CD4-positive, alpha-beta T cell treated with Interferon gamma for 1 hour (primary cell): ENCODE measurements at regions not wholly inside any gene's neighbourhood (a gene's known extent, or its start where the extent isn't known, plus 50 kb on each side); places are given as distances from the start of the nearest gene placed in this dataset.
"Not testable (repeated sequence)": the region's sequence is repeated elsewhere in the genome, so short reads cannot be mapped to it uniquely, and the experiment has no call there.

Experiments
- DNase-seq: peaks from one replicate; pipeline ENCODE4 v3.0.0-alpha.2; 2020

DNA sequence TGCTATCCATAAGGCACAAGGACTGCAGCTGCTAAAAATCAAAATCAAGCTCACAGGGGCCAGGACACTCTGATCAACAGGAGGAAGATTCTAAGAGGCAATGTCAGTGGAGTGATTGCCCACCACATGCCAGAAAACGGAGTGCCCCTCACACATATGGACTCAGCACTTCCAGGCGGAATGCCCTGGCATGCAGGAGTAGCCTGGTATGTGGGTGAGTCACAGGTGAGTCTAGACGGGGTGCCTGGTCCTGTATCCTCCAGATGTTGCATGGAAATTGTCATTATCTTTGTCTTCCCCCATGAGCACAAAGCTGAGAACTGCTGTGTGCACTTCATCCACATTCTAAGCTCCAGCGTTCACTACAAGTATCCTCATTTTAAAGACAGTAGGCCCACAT lies 129.2 kb upstream of the FOXD4L5 start:
- DNase-seq: not testable (repeated sequence)

DNA sequence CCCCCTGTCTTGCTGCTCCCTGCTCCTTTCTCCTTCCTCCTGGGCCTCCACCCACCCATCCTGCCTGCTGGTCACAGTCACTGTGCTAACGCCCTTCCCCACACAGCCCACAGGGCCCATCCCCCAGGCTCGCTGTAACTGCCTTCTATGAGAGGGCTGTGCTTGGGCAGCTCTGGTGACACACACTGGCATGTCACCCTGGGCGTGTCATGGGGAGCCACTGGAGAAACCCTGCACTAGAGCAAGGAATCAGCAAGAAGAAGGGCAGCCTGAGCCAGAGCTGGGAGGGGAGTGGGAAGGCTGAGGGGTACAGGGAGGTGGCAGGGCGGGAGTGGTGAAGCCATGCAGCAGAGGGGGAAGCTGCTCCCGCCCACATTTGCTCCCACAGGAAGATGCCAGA lies 128.4 kb upstream of the FOXD4L5 start:
- not testable (repeated sequence) for DNase-seq

DNA sequence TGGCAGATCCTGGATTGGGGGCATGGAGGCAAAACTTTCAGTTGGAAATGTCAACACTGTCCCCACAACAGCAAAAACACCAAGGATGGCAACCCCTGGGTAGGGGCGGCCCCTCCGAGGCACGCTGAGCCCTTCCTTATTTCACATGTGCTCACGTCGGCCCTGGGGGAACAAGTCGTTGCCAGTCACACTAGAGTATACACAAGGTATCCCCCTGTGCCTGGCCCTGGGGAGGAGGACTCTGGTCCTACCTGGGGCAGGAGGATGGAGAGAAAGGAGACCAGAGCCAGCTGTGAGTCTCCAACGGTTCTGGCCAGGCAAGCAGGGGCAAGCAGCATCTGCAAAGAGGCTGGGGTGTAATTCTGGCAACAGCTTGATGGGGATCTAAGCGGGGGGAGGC lies 126.9 kb upstream of the FOXD4L5 start:
- no peak for DNase-seq

DNA sequence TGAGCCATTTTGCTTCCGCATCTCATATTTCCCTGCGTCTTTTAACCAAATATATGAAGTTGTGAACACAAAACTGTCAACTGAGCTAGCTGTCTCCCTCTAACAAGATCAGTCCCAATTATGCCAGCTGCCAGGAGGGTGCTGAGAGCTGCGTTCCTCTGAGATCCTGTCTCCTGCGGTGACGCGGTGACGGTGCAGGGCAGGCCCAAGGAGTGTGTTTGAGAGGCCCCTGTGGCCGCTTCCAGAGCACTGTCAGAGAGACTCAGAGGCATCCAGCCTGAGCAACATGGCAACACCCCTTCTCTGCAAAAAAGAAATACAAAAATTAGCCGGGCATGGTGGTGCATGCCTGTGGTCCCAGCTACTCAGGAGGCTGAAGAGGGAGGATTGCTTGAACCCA lies 126.3 kb upstream of the FOXD4L5 start:
- DNase-seq: no peak

DNA sequence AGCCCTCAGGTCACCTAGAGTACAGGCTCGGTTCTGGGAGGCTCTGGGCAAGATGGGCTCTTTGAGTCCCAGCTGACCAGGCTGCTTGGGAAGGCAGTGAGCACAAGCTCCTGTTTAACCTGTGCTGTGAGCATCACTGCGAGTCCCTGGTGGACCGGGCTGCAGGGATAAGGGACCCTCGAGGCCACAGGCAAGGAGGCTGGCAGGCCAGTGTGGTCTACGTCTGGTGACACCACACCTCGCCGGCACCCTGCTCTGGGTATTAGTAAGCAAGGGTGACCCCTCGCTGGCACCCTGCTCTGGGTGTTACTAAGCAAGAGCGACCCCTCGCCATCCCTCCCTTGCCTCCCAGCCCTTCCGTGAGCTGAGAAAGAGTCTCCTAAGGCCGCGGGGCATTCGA lies 125.9 kb upstream of the FOXD4L5 start:
- no peak for DNase-seq

DNA sequence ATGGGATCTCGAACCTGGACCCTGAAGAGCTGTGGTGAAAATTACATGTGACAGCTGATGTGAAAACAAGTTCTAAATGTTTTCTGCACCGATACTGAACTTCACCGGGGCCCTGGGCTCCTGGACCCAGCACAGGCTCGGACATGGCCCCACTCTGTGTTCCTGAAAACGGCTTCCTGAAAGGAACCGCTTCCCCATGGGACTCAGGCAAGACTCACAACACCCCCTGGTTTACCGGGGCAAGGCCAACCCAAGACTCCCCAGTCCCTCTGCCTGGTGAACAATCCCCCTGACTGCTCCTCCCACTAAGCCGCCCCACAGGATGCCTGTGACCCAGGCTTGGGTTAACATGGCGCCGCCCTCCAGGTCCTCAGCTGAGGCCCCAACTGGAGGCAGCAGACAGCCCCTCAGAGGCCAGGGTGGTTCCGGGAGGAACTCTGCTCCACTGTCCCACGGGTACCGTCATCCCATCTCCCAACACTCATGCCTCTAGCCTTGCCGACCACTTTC lies 124.5 kb upstream of the FOXD4L5 start:
- DNase-seq: no peak

DNA sequence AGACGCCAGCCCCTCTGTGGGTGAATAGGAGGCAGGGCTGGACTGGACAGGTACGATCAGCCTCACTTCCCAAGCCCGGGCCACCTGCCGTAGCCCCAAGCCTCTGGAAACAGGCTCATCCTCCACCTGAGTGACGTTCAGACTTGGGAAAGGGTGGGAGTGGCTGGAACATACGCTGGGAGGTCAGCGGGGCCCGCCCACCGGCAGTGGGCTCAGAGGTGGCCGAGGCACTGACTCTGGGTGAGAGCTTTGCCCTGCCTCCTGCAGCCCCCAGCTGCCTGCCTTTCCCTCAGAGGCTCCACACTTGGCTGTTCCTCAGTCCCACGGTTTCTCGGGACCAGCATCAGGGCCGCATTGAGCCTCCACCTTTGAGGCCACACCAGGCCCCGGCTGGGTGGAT lies 123.8 kb upstream of the FOXD4L5 start:
- not testable (repeated sequence) for DNase-seq

DNA sequence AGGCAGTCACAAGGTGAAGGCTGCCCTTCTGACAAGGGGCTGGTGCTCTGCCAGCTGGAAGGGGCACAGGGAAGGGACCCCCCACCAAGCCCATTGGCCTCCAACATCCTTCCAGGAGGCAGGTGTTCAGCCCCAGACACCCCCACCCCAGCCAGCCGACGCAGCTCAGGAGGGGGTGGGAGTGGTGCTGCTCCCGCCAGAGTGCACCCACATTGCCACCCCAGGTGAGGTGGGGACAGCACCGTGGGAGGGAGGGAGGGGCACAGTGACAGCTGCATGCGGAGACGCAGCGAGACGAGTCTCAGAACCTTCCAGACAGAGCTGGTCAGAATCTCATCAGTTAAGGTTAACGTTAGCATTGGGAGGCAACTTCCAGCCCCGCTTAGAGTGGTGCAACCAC lies 121.6 kb upstream of the FOXD4L5 start:
- DNase-seq: not testable (repeated sequence)

DNA sequence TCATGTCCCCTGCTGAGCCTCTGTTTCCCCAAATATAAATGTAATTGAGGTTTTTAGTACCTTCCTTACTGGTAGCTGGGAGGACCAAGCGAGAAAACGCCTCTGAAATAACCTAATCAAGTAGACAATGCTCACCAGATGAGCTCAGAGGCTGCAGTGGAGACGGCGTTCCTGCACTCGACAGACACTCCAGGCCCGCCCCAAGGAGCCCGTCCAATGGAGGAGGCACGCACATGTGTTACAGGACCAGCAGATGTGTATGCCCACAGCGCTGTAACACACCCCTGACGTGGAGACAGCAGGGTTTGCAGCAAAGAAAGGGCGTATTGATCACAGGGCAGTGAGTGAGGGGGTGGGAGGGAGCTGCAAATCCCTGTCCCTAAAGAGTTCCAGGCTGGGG lies 120.8 kb upstream of the FOXD4L5 start:
- not testable (repeated sequence) for DNase-seq

DNA sequence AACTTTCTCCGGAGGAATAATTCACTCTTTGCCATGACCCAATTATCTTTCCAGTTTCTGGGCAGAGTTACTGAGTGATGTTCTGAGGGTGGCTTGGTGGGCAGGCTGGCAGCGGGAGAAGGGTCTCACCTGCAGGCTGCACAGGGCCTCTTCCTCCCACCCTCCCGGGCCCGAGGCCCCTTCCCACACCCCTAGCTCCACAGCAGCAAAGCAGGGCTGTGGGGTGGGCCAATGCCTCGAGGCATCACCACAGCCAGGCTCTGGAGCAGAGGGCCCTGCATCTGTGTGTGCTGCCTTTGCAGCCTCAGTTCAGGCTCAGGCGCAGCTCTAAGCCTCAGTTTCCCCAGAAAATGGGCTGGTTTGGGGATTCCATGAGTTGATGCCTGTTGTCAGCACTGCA lies 120.2 kb upstream of the FOXD4L5 start:
- DNase-seq: no peak

DNA sequence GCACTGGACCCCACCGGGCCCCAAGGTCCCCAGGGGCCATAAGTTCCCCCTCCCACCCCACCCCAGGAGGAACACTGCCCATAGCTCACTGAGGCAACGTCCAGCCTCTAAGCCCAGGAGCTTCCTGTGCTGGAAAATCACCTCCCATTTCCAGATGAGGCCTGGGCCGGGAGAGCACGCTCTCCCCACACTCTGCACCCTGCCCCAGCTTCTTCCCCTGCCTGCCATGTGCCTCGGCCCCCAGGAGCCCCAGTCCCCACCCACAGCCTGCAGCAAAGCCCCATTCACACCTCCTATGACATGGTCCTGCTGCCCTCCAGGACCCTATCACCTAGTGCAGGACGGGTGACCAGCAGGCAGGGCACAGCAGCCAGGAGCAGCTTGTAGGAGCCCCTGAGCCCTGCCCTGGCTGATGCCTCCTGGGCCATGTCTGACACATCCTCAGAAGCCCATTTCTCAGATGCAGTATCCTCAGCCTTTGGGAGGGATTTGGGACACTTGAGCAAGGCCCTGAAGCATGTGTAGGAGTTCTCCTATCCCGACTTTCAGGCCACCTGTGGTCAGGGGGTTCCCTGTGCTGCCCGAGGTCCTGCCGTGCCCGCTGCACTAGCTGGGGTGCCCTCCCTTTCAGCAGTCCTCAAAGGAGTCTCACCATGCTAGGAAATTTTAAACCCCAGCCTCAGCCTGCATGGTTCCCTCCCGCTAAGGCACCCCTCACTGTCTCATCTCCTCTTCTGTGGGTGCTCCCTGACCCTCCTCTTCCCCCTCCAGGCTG lies 119.4 kb upstream of the FOXD4L5 start:
- no peak for DNase-seq

DNA sequence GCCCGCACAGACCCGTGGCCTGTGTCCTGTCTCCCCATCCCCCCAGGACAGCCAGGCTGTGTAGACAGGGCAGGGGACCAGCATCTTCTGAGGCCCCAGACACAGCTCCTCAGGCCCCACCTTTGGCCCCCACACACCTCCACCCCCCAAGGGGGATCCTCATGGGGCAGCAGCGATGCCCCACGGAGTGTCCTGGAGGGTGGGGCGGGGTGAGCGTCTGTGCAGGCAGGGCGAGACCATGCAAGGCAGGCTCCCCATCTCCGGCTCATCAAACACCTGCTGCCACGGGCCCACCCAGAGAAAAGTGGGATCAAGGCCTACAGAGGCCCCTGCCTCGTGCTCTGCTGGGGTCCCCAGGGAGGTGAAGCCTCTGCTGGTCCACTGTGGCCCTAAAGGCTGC lies 118.7 kb upstream of the FOXD4L5 start:
- DNase-seq: no peak

DNA sequence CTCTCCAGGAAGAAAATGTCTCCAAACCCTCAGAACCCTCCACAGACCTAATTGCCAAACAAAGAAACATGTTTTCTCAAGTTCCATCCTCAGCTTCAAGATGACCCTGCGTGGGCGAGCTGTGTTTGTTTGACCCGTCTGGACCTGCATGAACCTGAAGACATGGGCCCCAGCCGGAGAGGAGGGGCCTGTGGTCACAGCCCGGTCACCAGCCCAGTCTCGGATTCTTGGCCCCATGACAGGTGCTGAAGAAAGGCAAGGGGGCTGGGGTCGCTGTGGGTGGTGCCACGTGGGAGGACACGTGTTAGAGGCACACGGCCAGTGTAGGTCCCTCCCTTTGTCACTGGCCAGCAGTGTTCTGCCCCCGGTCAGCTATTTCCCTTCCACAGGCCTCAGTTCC lies 118.1 kb upstream of the FOXD4L5 start:
- DNase-seq: not testable (repeated sequence)

DNA sequence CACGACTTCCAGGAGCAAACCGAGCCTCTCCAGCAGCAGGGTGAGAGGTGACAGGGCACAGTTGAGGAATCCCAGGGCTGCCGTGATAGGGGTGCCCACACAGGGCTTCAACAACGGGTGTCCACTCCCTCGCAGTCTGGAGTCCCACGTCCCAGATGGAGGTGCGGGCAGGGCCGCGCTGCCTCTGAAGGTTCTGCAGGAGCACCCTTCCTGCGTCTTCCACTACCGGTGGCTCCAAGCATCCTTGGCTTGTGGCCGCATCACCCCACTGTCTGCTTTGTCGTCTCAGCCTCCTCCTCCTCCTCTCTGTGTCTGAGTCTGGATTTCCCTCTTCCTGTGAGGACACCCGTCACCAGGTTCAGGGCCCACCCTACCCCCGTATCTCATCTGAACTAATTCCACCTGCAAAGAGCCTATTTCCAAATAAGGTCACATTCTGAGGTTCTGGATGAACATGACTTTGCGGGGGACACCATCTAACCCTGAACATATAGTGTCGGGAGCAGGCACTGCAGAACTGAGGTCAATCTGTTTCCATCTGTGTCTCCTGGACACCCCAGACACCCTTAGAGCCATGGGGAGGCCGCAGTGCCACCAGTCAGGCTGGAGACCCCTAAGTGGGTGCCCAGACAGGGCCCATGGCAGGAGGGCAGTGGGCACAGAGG lies 117.3 kb upstream of the FOXD4L5 start:
- not testable (repeated sequence) for DNase-seq

DNA sequence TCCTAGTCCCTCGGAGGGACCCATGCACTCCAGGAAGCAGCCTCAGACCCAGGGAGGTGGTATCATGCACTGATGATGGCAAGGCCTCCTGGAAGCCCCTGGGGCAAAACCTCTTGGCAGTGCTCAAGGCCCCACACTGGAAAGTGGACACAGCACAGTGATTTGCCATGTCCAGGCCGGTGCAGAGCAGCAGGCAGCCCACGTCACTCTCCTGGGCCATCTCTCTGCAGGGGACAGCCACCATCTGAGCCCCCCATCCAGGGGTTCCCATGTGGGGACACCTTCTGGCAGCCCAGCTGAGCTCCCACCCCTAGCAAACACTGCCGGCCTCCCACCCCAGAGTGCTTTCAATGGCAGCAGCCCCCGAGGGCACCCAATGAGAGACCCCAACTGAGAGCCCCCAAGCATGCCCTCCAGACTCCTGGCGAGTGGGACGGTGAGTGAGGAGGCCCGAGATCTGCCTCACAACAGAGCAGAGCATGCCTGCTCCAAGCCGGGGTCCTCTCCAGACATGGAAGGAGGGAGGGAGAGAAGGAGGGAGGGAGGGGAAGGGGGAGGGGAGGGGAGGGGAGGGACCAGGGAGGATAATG lies 116.5 kb upstream of the FOXD4L5 start:
- DNase-seq: not testable (repeated sequence)

DNA sequence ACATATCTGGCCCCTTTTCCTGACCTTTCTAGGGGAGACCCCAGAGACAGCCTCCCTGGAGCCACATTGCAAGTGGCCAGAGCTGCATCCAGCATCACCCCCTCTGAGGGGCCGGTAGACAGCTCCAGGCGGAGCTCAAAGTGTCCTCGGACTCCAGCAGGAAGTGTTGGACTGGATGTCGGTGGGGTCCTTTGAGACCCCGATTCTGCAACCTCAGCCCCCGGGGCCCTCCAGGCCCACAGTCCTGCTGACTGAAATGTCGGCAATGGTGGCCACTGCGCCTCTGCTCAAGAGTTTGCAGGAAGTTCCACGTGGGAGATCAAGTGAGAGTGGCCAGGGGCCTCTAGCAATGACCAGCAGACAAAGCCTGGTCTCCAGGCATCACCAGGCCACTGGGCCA lies 115.9 kb upstream of the FOXD4L5 start:
- no peak for DNase-seq

DNA sequence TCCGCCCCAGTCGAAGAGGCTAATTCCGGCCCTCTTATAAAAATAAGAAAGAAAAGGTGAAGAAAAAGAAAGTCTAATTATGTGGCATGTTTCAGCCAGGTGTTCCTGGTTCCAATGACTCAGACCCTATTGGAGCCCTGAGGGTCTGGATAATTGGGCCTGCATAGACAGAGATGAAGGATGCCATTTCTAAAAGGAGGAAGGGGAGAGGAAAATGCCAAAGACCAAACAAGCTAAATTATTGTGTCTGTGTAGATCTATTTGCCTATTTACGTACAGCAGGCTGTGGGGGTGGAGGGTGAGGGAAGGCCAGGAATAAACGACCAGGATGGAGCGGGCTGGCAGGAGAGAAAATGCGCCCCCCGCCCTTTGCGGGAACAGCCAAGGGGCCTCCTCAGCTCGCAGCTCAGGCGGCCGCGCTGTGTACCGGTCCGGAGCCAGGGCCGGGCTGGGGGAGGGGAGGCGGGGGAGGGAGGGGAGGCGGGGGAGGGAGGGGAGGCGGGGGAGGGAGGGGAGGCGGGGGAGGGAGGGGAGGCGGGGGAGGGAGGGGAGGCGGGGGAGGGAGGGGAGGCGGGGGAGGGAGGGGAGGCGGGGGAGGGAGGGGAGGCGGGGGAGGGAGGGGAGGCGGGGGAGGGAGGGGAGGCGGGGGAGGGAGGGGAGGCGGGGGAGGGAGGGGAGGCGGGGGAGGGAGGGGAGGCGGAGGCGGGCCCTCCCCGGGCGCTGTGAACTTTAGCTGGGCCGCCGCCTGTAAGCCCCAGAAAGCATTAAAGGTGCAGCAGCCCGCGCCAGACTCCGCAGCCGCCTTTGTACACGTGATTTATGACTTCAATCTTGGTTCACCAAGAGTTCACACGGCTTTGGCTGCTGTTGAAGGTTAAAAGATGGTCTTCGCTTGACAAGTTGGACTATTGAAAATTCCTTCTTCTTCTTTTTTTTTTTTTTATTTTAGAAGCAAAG lies 113.0 kb upstream of the FOXD4L5 start:
- not testable (repeated sequence) for DNase-seq

DNA sequence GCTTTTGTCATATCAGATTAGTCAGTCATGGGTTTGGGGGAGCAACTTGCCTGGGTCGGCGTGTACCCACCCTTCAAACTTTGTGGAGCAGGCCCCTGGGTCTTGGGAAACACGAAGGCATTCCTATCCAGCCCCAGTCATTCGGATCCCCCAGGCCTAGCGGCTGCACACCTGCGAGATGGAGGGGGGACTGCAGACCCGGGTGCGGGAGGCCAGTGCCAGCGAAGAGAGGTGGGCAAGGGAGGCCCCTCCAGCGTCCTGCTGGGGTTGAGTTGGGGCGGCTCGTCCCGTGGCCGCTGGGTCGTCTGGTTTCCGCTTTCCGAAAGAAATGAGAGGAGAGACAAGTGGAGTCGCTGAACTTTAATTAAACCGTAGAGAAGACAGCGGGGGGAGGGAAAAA lies 112.2 kb upstream of the FOXD4L5 start:
- not testable (repeated sequence) for DNase-seq

DNA sequence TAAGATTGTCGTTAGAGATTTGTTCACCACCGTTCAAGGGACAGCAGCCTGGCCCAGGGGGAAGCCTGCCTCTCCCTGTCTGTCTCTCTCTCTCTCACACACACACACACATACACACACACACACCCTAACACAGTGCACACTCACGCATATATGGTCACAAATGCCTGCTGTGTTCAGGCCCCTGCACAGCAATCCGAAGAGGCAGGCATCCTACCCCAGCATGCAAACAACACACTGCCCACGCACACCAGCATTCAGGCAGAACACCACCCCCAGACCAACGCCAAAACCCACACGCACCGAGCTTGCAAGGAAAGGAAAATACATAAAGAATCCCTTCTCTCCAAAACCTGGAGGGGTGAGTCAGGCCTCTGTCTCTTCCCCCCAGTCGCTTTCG lies 111.6 kb upstream of the FOXD4L5 start:
- not testable (repeated sequence) for DNase-seq

DNA sequence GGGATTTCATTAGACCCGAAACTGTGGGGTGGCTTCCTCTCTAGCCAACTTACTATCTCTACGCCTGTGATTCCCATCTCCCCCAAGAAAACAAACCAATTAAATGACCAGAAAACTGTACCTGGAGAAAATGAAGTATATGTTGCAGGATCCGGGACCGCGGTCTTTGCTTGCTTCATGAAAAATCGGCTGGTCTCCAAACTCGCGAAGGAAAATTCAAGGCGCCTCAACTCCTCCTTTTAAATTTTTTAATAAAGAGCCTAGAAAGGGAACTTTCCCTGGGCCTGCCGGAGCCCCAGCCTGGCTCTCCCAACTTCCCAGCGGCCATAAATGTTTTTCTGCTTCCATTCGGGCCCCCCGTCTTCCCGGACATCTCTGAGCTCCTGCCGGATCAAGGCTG lies 110.8 kb upstream of the FOXD4L5 start:
- not testable (repeated sequence) for DNase-seq

DNA sequence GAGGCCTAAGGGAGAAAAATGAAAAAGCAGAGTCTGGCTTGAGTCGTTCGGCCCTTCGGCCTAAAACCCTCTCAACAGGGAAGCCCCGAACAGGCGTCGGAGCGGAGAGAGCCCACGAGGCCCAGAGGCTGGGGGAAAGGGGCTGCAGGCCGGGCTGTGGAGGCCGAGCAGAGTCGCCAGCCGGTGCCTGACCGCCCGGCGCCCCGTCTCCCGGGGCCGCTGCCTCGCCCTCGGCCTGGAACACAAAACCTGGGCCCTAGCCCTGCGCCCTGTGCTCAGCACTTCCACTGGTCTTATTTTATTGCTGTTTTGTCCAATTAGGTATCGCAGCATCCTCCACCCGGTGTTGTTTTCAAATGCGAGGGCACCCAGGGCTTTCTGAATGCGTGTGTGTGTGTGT lies 110.1 kb upstream of the FOXD4L5 start:
- DNase-seq: not testable (repeated sequence)

DNA sequence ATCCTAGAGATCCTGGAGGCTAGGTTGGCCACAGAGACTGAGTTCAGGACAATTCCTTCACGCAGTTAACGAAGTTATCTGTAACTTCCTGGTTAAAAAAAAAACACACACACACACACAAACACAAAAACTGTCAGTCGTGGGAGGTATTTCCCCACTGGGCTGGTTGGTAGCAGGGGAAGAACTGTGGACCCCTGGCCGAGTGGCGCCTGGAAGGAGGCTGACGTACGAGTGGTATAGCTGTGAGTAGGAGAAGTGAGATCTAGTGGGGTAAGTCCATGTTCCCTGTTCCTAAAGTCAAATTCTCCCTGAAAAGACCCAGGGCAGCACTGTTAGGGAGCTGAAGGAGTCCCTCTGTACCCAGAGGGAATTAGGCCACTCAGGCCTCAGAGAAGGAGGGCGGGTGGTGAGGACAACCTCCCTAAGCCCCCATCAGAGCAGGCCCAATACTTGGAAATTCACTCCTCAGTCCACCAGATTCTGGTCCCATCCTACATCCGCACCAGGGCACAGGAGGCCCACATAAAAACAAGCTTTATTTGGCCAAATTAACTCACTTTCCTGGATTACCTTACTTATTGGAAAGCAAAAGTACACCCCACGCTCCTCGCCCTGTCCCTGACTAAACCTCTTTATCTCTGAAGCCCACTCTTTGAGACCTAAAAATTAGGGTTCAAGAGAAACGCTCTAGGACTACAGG lies 108.3 kb upstream of the FOXD4L5 start:
- DNase-seq: not testable (repeated sequence)
